ENCODE measurements at regions not wholly inside any gene's neighbourhood (a gene's known extent, or its start where the extent isn't known, plus 50 kb on each side); places are given as distances from the start of the nearest gene placed in this dataset.

DNA sequence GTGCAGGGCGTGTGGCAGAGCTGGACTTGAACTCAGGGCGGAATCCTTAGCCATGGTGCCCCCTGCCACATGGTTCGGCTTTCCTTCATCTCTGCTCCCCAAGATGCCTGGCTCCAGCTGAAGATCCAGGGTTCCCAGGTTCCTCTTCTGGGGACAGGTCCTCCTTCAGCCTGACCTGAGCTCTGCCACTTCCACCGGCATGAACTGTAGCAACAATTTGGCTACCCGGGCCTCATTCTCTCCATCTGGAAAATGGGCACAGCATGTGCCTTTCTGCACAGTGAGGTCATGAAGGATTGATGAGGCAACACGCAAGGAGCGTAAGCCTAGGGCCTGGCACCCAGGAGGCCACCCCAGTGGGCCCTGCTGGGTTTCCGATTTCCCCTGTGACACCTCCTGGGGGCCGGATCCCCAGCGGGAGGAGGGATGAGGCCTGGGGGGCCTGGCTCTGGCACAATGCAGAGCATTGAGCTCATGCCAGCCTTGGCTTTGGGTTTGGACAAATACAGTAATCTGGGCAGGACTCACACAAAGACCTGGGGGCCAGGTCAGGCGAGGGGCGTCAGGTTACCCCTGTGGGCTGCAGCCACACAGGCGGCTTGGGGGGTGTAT lies 74.0 kb downstream of the CEBPB start:
- TF ChIP-seq, protein P1, sequence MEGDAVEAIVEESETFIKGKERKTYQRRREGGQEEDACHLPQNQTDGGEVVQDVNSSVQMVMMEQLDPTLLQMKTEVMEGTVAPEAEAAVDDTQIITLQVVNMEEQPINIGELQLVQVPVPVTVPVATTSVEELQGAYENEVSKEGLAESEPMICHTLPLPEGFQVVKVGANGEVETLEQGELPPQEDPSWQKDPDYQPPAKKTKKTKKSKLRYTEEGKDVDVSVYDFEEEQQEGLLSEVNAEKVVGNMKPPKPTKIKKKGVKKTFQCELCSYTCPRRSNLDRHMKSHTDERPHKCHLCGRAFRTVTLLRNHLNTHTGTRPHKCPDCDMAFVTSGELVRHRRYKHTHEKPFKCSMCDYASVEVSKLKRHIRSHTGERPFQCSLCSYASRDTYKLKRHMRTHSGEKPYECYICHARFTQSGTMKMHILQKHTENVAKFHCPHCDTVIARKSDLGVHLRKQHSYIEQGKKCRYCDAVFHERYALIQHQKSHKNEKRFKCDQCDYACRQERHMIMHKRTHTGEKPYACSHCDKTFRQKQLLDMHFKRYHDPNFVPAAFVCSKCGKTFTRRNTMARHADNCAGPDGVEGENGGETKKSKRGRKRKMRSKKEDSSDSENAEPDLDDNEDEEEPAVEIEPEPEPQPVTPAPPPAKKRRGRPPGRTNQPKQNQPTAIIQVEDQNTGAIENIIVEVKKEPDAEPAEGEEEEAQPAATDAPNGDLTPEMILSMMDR (conservative IDR thresholded peaks at IDR 0.05) = no peak
- no peak for TF ChIP-seq ZFX (IDR thresholded peaks at IDR 0.05)
